GM20000 (cell line): ENCODE measurements at regions not wholly inside any gene's neighbourhood (a gene's known extent, or its start where the extent isn't known, plus 50 kb on each side); places are given as distances from the start of the nearest gene placed in this dataset.
"Not testable (repeated sequence)": the region's sequence is repeated elsewhere in the genome, so short reads cannot be mapped to it uniquely, and the experiment has no call there.

ENCODE experiments used
- DNase-seq: peaks from one replicate; pipeline ENCODE4 v3.0.0; 2012; ENCODE audit warnings: low spot score
- CTCF ChIP-seq: IDR thresholded peaks from 2 replicates; pipeline ENCODE4 v1.5.1; 2012; ENCODE audit warnings: mild to moderate bottlenecking, control low read depth; ENCODE audit errors: extremely low read depth, missing control alignments

DNA sequence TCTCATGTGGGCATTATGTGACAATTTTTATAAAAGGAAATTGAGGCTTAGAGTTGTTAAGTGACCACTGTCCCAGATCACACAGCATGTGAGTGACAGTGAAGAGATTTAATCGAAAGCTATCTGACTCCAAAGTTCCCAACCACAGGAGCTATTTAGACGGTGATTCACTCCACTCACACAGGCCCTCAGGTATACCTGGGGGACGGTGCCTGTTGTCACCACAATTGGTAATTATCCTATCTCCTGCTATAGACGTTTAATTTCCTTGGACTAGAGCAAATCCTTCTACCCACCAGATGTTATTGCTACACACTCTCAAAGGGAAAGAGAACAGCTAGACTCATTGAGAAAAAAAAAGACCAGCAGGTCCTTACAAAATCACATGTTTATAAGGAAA lies 145.5 kb downstream of the KLF6 start:
- no peak for DNase-seq
- TF ChIP-seq CTCF: no peak

DNA sequence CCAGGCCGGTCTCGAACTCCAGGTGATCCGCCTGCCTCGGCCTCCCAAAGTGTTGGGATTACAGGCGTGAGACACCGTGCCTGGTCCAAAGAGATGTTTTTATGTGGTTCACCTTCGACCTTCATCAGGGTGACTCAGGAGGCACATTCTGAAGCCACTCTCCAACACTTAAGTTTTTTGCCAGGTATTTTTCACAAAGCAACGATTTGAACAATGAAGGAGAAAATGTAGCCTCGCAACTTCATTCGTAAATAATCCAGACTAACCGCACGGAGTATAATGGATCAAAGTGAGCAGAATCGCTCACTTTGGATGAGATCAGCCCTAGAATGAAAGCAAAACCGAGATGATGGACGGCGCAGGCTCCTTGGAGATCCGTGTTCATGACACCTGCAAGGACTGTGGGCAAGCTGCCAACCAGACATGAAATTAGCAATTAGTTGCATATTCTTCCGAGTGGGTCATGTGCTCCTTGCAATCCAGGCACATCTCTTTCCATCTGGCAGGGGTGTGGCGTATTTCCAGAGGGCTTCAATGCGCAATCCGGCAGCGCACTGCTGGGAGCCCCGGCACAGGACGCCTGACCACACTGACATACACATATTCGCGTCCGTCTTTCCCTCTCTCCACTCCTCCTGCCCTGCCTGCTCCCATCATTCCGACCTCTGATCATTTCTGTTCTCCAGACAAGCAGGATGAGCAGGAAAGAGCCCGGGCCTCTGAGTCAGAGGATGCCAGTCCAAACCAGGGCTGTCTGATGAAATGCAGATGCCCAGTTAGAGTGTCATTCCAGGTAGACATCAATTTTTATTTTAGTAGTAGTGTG lies 148.4 kb downstream of the KLF6 start:
- TF ChIP-seq CTCF: no peak
- DNase-seq: no peak

- no peak for DNase-seq
- TF ChIP-seq CTCF: no peak
These were observed 149.3 kb downstream of the KLF6 start for GRCh38 chr10:3635697-3636096.

DNA sequence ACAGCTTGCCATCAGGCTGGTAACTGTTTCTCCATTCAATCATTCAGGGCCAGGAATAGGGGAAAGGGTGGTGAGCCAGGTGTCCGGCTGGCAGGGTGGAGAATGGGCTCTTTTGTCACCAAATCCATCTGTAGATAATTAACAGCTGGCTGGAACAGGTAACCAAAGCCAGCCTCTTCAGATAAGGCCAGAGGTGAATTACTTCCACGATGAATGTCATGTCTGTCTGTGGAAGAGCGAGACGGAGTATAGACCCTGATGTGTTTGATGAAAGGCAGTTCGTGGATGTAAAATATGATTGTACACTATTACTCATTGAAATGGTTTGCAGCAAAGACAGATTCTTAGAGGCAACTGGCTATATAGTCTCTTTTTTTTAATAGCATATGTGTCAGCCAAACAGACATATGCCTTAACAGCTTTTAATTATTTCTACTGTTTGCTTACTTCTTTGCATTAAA lies 149.8 kb downstream of the KLF6 start:
- no peak for DNase-seq
- TF ChIP-seq CTCF: no peak

DNA sequence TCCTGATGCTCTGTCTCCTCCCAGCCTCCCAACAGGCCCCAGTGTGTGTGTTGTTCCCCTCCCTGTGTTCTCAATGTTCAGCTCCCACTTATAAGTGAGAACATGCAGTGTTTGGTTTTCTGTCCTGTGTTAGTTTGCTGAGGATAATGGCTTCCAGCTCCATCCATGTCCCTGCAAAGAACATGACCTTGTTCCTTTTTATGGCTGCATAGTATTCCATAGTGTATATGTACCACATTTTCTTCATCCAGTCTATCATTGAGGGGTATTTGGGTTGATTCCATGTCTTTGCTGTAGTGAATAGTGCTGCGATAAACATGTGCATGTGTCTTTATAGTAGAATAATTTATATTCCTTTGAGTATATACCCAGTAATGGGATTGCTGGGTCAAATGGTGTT lies 150.4 kb downstream of the KLF6 start:
- DNase-seq: not testable (repeated sequence)

DNA sequence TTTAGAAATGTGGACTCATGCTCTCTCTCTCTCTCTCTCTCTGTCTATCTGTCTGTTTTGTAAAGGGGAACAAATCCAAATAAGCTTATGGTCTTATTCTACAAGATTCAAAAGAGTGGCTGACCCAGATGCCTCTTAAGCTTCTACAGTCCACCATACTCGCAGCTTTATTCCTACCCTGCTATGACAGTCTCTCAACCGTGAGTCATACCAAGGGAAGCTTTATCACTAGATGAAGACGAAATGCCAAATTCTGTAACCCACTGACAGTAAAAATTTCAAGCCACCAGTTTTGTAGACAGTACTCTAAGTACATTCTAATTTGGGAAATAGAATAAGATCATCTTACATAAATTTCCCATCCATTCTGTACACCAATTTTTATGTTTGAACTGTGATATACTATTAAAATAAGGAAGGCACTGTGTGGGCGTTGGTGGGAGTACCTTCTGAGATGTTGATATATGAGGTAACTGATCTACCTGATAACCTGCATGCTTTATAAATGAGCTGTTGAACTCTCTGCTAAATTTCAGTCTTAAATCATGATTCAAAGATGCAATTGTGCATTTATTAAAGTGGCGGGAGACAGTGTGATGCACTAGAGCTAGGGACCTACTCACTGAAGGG lies 153.2 kb downstream of the KLF6 start:
- TF ChIP-seq CTCF: no peak
- no peak for DNase-seq

- no peak for DNase-seq
These were observed 153.7 kb downstream of the KLF6 start for GRCh38 chr10:3631291-3631690.

More at GRCh38 chr10:3631291-3631690, 153.7 kb downstream of the KLF6 start:
- TF ChIP-seq CTCF: no peak
